ENCODE measurements at regions not wholly inside any gene's neighbourhood (a gene's known extent, or its start where the extent isn't known, plus 50 kb on each side); places are given as distances from the start of the nearest gene placed in this dataset.

- TF ChIP-seq GATA2 (IDR thresholded peaks at IDR 0.05; ENCODE audit: low read depth, low read length): no peak
- no peak for TF ChIP-seq GATA3 (IDR thresholded peaks at IDR 0.05; ENCODE audit: low read depth, low read length)
These were observed 150.9 kb upstream of the ODAD2 start for GRCh38 chr10:28149746-28150145.
